ENCODE measurements at regions not wholly inside any gene's neighbourhood (a gene's known extent, or its start where the extent isn't known, plus 50 kb on each side); places are given as distances from the start of the nearest gene placed in this dataset.

DNA sequence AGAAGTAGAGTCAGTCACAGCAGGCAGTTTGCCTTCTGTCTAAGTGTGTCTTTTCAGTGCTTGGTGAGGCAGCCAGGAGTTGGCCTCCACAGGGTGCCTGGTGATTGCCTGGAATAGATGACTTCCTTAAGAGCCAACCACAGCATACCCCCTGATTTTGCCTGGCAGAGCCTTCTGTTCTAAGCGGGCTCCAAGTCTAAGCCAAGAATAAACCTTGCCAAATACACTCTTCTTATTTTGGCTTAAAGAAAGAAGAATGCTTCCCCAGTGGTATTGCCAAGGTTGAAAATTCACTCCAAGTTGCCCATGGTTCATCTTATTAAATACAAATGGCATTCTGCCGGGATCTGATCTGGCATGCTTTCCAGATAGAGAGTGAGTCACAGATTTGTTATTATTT is 1424.8 kb upstream of the EYS start:
- no peaks in the 10 kb centered on the region for H3K27me3 ChIP-seq (replicated peaks in 1 of 4; ENCODE audit: control insufficient read depth in 3 of 4, extremely low read depth in 1 of 4, insufficient read depth in 3 of 4, low read length in 3 of 4)
- no peaks in the 10 kb centered on the region for H4K20me1 ChIP-seq (replicated peaks in 1 of 2; ENCODE audit: control insufficient read depth in 1 of 2, insufficient read depth in 2 of 2, low read length in 2 of 2)
- no peak overlapping the region for H2AFZ ChIP-seq (ENCODE audit: low read length)
- H3K23me2 ChIP-seq (ENCODE audit: low read depth, low read length): no peaks in the 10 kb centered on the region
- H3K9me3 ChIP-seq (ENCODE audit: insufficient read depth in 2 of 2, low read depth in 1 of 2, low read length in 1 of 2): peaks cover 0 to 6% of the 10 kb centered on the region in 2 experiments; a peak in 2 of 4 replicates
- no peak overlapping the region for H2BK5ac ChIP-seq (ENCODE audit: low read depth, low read length)
- no peak overlapping the region for H2BK15ac ChIP-seq (ENCODE audit: low read length)
- no peaks in the 10 kb centered on the region for H3K79me2 ChIP-seq (ENCODE audit: control insufficient read depth in 1 of 2, insufficient read depth in 2 of 2, low read length in 2 of 2)
- CTCF ChIA-PET (ENCODE audit: partially characterized antibody): no interaction called here
- no peak overlapping the region for H2BK120ac ChIP-seq (replicated peaks; ENCODE audit: low read depth, low read length)
- H3K14ac ChIP-seq (ENCODE audit: insufficient read length): no peak overlapping the region
- WGBS, 2 experiments (ENCODE audit: extremely low coverage in 1 of 2, insufficient coverage in 1 of 2, insufficient read length in 1 of 2, insufficient replicate concordance in 2 of 2, low coverage in 1 of 2, low lambda C conversion rate in 2 of 2, missing lambda C conversion rate in 1 of 2): 98% methylated on average over 2 of the region's 2 CpGs; no CpG with 5 or more reads in 1 of the 2 experiments
- H2BK12ac ChIP-seq (ENCODE audit: low read depth, low read length): no peak overlapping the region
- H3K4ac ChIP-seq (replicated peaks; ENCODE audit: insufficient read length, low read depth, low read length): no peak overlapping the region
- H3K23ac ChIP-seq (ENCODE audit: insufficient read length): no peak overlapping the region
- no peak overlapping the region for H3K9ac ChIP-seq (replicated peaks in 1 of 4; ENCODE audit: extremely low read depth in 1 of 4, low read depth in 3 of 4, low read length in 3 of 4)
- H3K27ac ChIP-seq (ENCODE audit: low read depth, low read length): no peak overlapping the region
- TF ChIP-seq ZNF274 (IDR thresholded peaks at IDR 0.05; ENCODE audit: borderline replicate concordance, extremely low read depth, low read length): no peak
- TF ChIP-seq ATF2 (IDR thresholded peaks at IDR 0.05; ENCODE audit: low read length): no peak
- TF ChIP-seq CTBP2 (IDR thresholded peaks at IDR 0.05; ENCODE audit: borderline replicate concordance, insufficient read depth, insufficient read length, low read length): no peak
- TF ChIP-seq TCF12 (IDR thresholded peaks at IDR 0.05; ENCODE audit: low read depth, low read length): no peak
- no peak for TF ChIP-seq SP1 (IDR thresholded peaks at IDR 0.05; ENCODE audit: low read depth, low read length)
- TF ChIP-seq POLR2AphosphoS5 (IDR thresholded peaks at IDR 0.05; ENCODE audit: low read depth, low read length): no peak
- TF ChIP-seq TAF7 (optimal IDR thresholded peaks at IDR 0.05; ENCODE audit: borderline replicate concordance, low read depth, low read length): no peak
- TF ChIP-seq HDAC2 (IDR thresholded peaks at IDR 0.05; ENCODE audit: borderline replicate concordance in 1 of 2, low read depth in 2 of 2, low read length in 2 of 2): no peak
- no peak overlapping the region for H2BK20ac ChIP-seq (ENCODE audit: low read length)
- H3K18ac ChIP-seq (ENCODE audit: extremely low read depth, low read length): no peak overlapping the region
- no peak overlapping the region for H4K8ac ChIP-seq (ENCODE audit: extremely low read depth, insufficient read depth, low read length)
- H3K36me3 ChIP-seq (ENCODE audit: control insufficient read depth in 2 of 4, insufficient read depth in 4 of 4, low read length in 3 of 4): no peaks in the 10 kb centered on the region
- no peak overlapping the region for H3K4me3 ChIP-seq (ENCODE audit: extremely low read depth in 1 of 4, insufficient read depth in 2 of 4, low read depth in 3 of 4, low read length in 4 of 4)
- H4K5ac ChIP-seq (ENCODE audit: insufficient read length, low read depth, low read length): no peak overlapping the region
- H3K79me1 ChIP-seq (ENCODE audit: low read depth, low read length): no peaks in the 10 kb centered on the region
- peaks cover 0 to 4% (median 0%) of the 10 kb centered on the region in 4 experiments; a peak in 1 of 7 replicates for H3K4me1 ChIP-seq (replicated peaks in 1 of 4; ENCODE audit: control insufficient read depth in 3 of 4, insufficient read depth in 4 of 4, low read length in 3 of 4)
- no peak for DNase-seq (ENCODE audit: low read depth in 1 of 2, low spot score in 2 of 2)
- no peak overlapping the region for H3K4me2 ChIP-seq (ENCODE audit: insufficient read depth in 1 of 2, low read depth in 2 of 2, low read length in 2 of 2)
- POLR2A ChIA-PET (ENCODE audit: partially characterized antibody): no interaction called here
- H4K91ac ChIP-seq (replicated peaks; ENCODE audit: insufficient read length, low read length): no peak overlapping the region
- no peak for FAIRE-seq
- H3K56ac ChIP-seq (replicated peaks; ENCODE audit: insufficient read length, low read depth, low read length): no peak overlapping the region
- H2AK5ac ChIP-seq (ENCODE audit: low read depth, low read length): no peak overlapping the region

All from H1 (cell line).